Thoracic aorta (tissue), 2 donors: ENCODE measurements at regions not wholly inside any gene's neighbourhood (a gene's known extent, or its start where the extent isn't known, plus 50 kb on each side); places are given as distances from the start of the nearest gene placed in this dataset.

Source experiments
- ATAC-seq: fragments of 150-250 bp; one replicate; pipeline ENCODE4 v1.8.0; 2017; ENCODE audit warnings: low read depth; ENCODE audit not compliant: insufficient number of reproducible peaks, low FRiP score
- DNase-seq: peaks from one replicate; pipeline ENCODE4 v3.0.0-alpha.2; 2020; ENCODE audit warnings: low spot score
- H3K27ac ChIP-seq, 2 donors: fragments of 200-600 bp; sonication (generic); 1 replicate in 1 of 2; 2 replicates in 1 of 2; pipeline ENCODE4 v1.5.1; 2016; ENCODE audit warnings: mild to moderate bottlenecking in 2 of 2, moderate library complexity in 2 of 2
- H3K27me3 ChIP-seq: fragments of 200-600 bp; sonication (generic); replicated peaks from 2 replicates; pipeline ENCODE4 v1.6.0; 2016; ENCODE audit warnings: mild to moderate bottlenecking; ENCODE audit not compliant: insufficient read depth
- H3K36me3 ChIP-seq: fragments of 200-600 bp; sonication (generic); one replicate; pipeline ENCODE4 v1.5.1; 2016
- H3K4me1 ChIP-seq, 2 donors: fragments of 200-600 bp; sonication (generic); 1 replicate in 1 of 2; 2 replicates in 1 of 2; pipeline versions ENCODE4 v1.5.1 to v1.6.0; 2016; ENCODE audit warnings: low read depth in 2 of 2, mild to moderate bottlenecking in 1 of 2; ENCODE audit not compliant: control insufficient read depth in 1 of 2
- H3K4me3 ChIP-seq: fragments of 200-600 bp; sonication (generic); 2 replicates; pipeline ENCODE4 v1.5.1; 2016; ENCODE audit warnings: mild to moderate bottlenecking
- H3K9me3 ChIP-seq: fragments of 200-600 bp; sonication (generic); 2 replicates; pipeline ENCODE4 v1.5.1; 2016
- TF ChIP-seq, protein P1 (sequence below): fragments of 200-600 bp; sonication (generic); IDR thresholded peaks from one replicate; pipeline ENCODE4 v1.5.1; 2019; ENCODE audit warnings: antibody characterized with exemption

DNA sequence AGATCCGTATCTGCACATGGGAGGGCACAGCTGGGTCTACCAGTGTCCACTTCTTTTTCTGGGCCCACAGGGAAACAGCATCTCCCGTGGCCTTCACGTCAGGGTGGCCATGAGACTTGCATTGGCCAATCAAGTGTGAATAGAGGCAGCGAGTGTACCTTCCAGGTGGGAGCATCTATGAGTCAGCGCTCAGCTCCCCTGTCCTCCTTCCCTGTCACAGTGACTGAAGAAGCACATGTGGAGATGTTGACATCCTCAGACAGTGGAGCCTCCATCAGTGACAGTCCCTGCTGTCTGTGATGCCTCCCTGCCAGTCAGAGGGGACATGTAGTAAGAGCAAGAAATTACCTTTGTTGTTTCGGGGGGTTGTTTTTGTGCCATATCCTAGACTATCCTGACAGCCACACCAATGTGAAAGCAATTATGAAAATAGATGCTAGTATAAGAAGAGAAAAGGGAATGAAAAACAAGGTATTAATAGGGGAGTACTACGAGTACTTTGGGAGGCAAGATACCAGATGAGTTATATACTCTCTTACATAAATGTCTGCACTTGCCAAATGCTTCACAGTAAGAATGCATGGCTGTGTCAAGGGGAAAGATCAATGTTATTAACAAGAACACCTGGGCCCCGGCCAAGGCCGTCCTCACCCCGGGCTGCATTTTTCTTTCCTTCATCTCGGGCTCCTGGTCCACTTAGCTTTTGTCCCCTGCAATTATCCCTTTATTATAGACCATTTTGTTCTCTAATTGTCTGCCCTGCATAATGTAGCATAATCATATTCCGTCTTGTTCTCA is 86.0 kb downstream of the MATN1 start:
- Histone ChIP-seq H3K27ac (no peak overlapping the region), H3K4me1 (no peaks in the 10 kb centered on the region), H3K4me3 (no peak overlapping the region), H3K9me3 (no peaks in the 10 kb centered on the region), H3K27me3 (no peaks in the 10 kb centered on the region), H3K36me3 (no peaks in the 10 kb centered on the region)
- no peak for DNase-seq
- ATAC-seq = no peak
- TF ChIP-seq, protein P1, sequence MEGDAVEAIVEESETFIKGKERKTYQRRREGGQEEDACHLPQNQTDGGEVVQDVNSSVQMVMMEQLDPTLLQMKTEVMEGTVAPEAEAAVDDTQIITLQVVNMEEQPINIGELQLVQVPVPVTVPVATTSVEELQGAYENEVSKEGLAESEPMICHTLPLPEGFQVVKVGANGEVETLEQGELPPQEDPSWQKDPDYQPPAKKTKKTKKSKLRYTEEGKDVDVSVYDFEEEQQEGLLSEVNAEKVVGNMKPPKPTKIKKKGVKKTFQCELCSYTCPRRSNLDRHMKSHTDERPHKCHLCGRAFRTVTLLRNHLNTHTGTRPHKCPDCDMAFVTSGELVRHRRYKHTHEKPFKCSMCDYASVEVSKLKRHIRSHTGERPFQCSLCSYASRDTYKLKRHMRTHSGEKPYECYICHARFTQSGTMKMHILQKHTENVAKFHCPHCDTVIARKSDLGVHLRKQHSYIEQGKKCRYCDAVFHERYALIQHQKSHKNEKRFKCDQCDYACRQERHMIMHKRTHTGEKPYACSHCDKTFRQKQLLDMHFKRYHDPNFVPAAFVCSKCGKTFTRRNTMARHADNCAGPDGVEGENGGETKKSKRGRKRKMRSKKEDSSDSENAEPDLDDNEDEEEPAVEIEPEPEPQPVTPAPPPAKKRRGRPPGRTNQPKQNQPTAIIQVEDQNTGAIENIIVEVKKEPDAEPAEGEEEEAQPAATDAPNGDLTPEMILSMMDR = no peak

DNA sequence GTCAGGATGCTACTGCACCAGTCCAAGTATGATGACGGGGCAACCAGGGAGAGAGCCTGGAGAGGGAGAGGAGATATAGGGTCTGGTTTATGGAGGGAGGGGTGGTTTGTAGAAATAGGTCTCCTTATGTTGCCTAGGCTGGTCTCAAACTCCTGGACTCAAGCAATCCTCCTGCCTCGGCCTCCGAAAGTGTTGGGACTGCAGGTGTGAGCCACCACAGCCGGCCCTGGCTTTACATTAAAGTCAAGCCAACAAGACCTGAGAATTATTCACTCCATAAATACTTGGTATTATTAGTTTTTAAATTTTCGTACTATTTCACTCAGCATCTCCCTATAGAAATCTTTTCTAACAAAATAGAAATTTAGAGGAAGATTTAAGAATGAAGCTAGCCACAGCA is 86.8 kb downstream of the MATN1 start:
- ATAC-seq = no peak
- Histone ChIP-seq H3K27me3 (no peaks in the 10 kb centered on the region), H3K36me3 (no peaks in the 10 kb centered on the region), H3K9me3 (no peaks in the 10 kb centered on the region), H3K27ac (no peak overlapping the region), H3K4me3 (no peak overlapping the region), H3K4me1 (no peaks in the 10 kb centered on the region)
- no peak for DNase-seq
- TF ChIP-seq, protein P1 = no peak

DNA sequence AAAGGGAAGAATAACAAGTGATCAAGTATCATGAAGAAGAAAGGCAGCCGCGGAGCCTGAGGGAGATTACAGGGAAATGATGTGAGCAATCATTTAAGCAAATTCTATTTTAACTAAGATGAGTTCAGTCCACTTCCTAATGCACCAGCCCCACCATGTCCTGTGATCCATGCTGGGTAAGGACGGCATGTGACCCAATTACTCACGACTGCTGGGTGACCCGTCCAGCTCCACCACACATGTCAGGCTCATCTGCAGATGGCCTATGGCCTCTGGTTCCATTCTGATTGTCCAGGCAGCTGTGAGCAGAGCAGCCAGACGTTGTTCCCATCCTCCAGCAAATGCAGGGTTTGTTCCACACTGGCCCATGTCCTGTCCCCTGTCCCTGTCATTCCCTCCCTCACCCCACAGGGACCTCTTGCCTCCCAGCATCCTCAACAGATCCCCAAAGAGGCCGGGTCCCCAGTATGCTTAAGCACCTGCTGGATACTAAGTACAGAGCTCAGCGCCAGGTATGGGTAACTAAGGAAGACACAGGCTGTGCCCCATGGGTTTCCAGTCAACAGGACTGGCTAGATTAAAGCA is 87.9 kb downstream of the MATN1 start:
- no peaks in the 10 kb centered on the region for H3K9me3 ChIP-seq
- H3K27ac ChIP-seq = no peak overlapping the region
- ATAC-seq (no peak), DNase-seq (no peak)
- no peaks in the 10 kb centered on the region for H3K36me3 ChIP-seq
- no peaks in the 10 kb centered on the region for H3K27me3 ChIP-seq
- no peak overlapping the region for H3K4me3 ChIP-seq
- H3K4me1 ChIP-seq = no peaks in the 10 kb centered on the region
- TF ChIP-seq, protein P1 = no peak

DNA sequence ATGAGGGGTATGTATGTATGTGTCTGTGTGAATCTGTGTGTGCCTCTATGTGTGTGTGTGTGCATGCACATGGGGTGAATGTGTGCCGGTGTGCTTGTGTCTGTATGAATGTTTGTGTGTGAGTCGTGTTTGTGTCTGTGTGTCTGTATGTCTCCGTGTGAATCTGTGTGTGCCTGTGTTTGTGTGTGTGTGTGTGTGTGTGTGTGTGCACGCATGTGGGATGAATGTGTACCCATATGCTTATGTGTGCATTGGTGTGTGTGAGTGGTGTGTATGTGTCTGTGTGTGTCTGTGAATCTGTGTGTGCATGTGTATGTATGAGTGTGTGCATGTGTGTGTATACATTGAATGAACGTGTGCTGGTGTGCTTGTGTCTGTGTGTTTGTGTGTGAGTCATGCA is 88.9 kb downstream of the MATN1 start:
- no peak for ATAC-seq
- Histone ChIP-seq H3K27me3 (no peaks in the 10 kb centered on the region), H3K9me3 (no peaks in the 10 kb centered on the region), H3K27ac (no peak overlapping the region), H3K36me3 (no peaks in the 10 kb centered on the region), H3K4me3 (no peak overlapping the region), H3K4me1 (no peaks in the 10 kb centered on the region)
- TF ChIP-seq, protein P1 = no peak
- DNase-seq = no peak

DNA sequence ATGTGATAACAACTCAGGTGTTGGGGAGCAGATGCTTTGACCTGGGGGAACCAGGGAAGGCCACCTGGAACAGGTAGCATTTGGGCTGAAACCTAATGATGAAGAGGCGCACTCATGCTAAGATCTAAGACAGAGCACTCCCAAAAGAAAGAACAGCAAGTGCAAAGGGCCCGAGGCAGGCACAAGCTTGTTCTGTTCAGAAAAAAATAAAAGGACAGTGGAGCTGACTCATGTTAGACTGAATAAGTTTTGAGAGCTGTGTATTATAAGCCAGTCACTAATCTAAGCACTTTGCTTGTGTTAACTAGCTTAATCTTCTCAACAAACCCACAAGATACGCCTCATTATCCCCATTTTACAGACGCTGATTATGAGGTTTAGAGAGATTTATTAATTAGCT is 90.1 kb downstream of the MATN1 start:
- H3K36me3 ChIP-seq = no peaks in the 10 kb centered on the region
- H3K27ac ChIP-seq = no peak overlapping the region
- no peak overlapping the region for H3K4me3 ChIP-seq
- H3K4me1 ChIP-seq = no peaks in the 10 kb centered on the region
- ATAC-seq (no peak), DNase-seq (no peak)
- no peaks in the 10 kb centered on the region for H3K27me3 ChIP-seq
- TF ChIP-seq, protein P1 = no peak
- H3K9me3 ChIP-seq = no peaks in the 10 kb centered on the region
